GM19240 (cell line): ENCODE measurements at regions not wholly inside any gene's neighbourhood (a gene's known extent, or its start where the extent isn't known, plus 50 kb on each side); places are given as distances from the start of the nearest gene placed in this dataset.
"Not testable (repeated sequence)": the region's sequence is repeated elsewhere in the genome, so short reads cannot be mapped to it uniquely, and the experiment has no call there.

Source experiments
- DNase-seq: peaks from one replicate; pipeline ENCODE4 v3.0.0; 2011; ENCODE audit warnings: low spot score; ENCODE audit not compliant: insufficient read length

GRCh38 chr22:47329727-47330650 is 567.5 kb downstream of the TBC1D22A start:
- DNase-seq, result no peak

DNA sequence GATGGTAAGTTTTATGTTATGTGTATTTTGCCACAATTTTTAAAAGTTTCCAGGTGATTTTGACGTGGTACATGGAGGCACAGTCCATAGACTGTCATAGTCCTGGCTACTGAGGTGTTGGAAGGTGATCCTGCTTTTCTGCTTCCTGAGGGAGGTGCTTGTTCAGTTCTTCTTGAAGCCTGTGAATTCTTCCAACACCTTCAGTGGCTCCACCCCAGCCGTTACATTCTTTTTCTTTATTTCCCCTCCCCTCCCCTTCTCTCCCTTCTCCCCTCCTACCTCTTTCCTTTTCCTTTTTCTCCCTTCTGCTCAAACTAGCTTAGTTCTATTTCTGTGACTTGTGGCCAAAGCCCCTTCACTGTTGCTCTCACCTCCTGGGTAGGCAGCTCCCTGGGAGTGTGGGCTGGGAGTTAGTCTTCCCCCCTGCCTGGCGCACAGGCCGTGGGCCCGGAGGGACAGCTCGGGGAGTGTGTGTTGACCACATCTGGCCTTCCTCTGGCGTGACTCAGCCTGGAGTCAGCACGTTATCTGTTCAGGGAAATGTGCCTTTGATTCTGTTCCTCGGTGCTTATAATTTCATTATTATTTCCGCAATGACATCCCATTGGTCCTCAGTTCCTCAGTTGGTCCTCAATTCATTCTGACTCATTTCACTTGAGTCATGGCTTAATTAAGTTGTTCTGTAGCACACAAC is 566.2 kb downstream of the TBC1D22A start:
- DNase-seq, result no peak

GRCh38 chr22:47327241-47327640 is 564.8 kb downstream of the TBC1D22A start:
- no peak for DNase-seq

DNA sequence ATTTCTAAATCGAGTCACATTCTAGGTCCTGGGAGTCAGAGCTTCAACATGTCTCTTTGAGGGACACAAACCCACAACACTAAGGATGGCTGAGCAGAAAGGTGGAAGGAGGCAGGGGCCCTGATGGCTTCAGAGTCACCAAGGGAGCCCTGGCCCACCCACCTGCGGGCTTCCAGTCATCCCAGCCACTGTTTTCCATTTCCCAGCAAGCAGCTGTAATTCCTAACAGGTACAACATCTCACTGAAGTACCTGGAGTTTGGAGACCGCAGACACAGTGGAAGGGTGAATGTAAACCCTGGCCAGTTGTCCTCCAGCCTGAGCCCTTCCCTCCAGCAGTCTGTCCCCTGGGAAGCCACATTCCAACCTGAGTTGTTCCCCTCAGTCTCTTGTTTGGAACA is 562.8 kb downstream of the TBC1D22A start:
- DNase-seq, result no peak

DNA sequence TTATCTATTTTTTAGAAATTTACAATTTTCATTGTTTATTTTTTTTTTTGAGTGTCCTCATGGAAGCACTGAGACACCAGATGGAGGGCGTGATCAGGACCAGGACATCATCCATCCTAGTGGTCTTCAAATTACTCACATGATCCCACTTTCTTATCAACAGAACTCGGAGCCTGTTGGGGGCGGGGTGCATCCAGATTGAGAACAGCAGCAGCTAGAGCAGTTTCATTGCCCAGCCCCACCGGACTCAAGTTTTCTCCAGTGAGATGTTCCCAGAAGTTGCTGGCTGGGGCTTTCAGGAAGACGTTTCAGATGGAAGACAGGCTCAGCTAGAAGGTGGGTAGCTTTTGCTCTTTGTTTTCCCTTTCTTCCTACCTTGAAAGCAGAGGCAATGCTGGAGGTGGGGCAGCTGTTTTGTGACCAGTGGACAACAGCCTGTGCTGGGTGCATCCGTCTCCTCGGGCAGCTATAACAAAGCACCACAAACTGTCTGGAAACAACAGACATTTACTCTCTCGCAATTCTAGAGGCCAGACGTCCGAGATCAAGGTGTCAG is 562.1 kb downstream of the TBC1D22A start:
- DNase-seq, result no peak

- no peak for DNase-seq
Observed at GRCh38 chr22:47323518-47323917, 561.1 kb downstream of the TBC1D22A start.

DNA sequence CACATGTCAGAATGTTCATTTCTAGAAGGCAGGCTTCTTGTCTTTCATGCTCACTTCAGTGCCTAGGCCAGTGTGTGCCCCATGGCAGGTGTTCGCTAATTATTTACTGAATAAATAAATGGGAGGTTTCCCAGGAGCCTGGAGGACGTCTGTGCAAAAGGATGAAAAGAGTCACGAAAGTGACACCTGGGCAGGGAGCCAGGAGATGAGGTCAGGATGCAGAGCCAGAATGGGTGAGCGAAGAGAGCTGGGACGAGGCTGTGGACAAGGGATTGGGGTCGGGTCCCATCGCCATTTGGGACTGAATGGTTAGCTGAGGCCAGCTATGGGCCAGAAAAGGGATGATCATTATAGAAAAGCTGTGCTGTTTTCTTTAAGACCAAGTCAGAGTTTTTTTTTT is 560.4 kb downstream of the TBC1D22A start:
- no peak for DNase-seq

- no peak for DNase-seq
Observed at GRCh38 chr22:47320560-47320959, 558.1 kb downstream of the TBC1D22A start.

DNA sequence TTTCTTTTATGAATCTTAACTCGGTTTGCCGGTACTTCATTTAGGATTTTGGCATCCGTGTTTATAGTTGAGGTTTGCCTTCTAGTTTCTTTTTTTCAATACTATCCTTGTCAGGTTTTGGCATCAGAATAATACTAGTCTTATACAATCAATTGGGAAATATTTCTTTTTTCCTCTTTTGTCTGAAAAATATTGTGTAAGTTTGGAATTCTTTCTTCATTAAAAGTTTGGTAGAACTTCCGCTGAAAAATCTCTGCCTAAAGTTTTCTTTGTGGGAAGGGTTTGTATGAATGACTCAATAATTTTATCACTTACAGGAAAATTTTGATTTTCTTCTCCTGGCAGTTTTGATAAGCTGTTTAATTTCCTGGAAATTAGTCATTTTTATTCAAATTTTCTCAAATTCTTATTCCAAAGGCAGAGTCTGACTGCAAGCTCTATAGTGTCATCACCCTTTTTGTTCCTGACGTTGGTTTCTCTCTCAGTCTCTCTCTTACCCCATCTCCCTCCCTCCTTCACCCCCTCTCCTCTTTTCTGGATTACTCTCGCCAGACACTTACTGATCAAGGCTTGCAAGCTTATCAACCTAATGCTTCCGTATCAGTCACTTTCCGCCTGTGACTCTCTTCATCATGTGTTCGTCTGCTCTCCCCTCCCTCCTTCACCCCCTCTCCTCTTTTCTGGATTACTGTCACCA is 555.7 kb downstream of the TBC1D22A start:
- DNase-seq, result no peak

- DNase-seq, result no peak
Observed at GRCh38 chr22:47315862-47316419, 553.5 kb downstream of the TBC1D22A start.

DNA sequence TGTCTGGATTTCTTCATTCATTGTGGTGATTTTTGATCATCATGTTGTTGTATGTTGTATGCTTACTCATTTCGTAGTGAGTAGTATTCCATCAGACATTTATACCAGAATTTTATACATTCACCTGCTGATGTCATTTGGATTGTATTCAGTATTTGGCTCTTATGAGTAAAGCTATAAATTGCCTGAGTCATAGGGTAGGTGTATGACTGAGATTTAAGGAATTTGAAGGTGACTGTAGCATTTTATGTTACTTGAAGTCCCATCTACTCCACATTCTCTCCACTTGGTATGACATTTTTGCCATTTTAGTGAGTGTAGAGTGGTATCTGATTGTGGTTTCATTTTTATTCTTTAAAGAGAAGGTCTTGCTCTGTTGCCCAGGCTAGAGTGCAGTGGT is 548.2 kb downstream of the TBC1D22A start:
- DNase-seq, result no peak

DNA sequence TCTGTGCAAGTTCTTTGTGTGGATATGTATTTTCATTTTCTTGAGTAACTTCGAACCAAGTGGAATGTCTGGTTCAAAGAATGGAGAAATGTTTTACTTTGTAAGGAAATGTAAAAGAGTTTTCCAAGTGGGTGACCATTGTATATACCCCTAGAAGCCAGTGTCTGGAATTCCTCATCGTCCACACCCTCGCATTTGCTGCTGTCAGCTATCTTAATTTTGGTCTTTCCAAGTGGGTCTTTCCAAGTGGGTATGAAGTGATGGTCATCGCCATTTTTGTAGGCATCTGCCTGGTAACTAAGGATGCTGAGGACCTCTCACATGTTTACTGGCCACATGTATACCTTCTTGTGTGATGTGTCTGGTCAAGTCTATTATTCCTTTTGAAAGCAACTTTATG is 547.5 kb downstream of the TBC1D22A start:
- no peak for DNase-seq

GRCh38 chr22:47309476-47309875 is 547.0 kb downstream of the TBC1D22A start:
- no peak for DNase-seq

- no peak for DNase-seq
Observed at GRCh38 chr22:47308886-47309285, 546.4 kb downstream of the TBC1D22A start.

DNA sequence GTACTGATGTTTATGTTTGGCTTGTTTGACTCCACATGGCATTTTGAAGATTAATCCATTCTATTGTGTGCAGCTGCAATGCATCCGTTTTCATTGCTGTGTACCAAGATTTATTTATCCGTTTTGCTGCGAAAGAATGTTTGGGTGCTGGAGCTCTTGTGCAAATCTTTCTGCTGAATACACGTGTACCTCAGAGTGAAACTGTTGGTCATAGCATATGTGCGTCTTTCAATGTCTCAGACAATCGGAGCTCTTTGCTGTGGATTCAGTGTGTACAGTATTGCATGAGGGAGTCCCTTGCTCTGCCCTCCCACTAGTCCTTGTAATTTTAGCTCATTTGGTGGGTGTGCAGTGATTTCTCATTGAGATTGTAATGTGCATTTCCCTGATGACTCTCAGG is 545.4 kb downstream of the TBC1D22A start:
- no peak for DNase-seq

- no peak for DNase-seq
Observed at GRCh38 chr22:47307326-47307725, 544.9 kb downstream of the TBC1D22A start.

GRCh38 chr22:47304854-47305253 is 542.4 kb downstream of the TBC1D22A start:
- DNase-seq, result no peak

- DNase-seq, result no peak
Observed at GRCh38 chr22:47304191-47304831, 541.9 kb downstream of the TBC1D22A start.

DNA sequence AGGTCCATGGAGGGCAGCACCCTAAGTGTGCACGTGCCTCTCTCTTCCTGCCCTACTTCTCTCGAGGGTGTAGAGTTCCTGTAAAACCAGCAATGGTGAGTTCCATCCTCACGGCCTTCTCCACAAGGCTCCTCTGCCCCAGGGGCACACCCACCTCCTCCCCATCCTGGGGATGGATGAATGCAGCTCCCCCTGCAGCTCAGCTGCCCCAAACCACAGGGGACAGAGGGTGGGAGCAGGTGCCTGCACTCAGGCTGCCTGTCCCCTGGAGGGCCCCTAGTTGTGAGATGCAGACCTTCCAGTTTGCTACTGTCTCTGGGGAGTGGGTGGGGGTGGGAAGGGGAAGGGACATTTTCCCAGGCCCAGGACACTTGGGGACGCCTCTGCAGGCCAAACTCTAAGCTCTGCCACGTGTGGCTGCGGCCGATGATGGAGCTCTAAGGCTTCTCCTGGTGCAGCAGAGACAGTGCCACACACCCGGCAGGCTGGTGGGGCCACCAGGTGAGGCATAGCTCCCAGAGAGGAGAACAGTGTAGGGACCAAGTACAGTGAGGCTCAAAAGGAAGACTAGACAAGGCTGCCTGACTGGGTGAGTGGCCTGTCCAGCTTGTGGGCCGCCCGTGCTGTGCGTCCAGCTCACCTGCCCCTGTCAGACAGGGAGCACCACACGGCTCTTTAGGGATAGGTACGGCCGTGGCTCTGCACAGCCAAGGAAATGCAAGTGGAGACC is 540.9 kb downstream of the TBC1D22A start:
- DNase-seq, result no peak

GRCh38 chr22:47302587-47302986 is 540.1 kb downstream of the TBC1D22A start:
- DNase-seq, result not testable (repeated sequence)
